OCI-LY7 (cell line): ENCODE measurements at regions not wholly inside any gene's neighbourhood (a gene's known extent, or its start where the extent isn't known, plus 50 kb on each side); places are given as distances from the start of the nearest gene placed in this dataset.

ENCODE experiments used
- BruUV-seq: library from RNA; stranded (reverse); fragments of 400-500 nt; replicated peaks from 2 replicates; lab custom pipeline; 2021; lab: Mats Ljungman, UMichigan
- CTCF ChIA-PET: fragments of 300-600 bp; sonication (Branson Sonifier 250); formaldehyde crosslinking; loops from one replicate; lab custom pipeline; 2022; ENCODE audit warnings: antibody characterized with exemption; ENCODE audit not compliant: unreplicated experiment; lab: Charles Lee
- POLR2A ChIA-PET: fragments of 300-600 bp; sonication (Branson Sonifier 250); formaldehyde crosslinking; loops from one replicate; lab custom pipeline; 2022; ENCODE audit warnings: antibody characterized with exemption; lab: Charles Lee
- DNase-seq: peaks from one replicate; pipeline ENCODE4 v3.0.0-alpha.2; 2015; ENCODE audit warnings: low spot score
- H2AFZ ChIP-seq: fragments of 200-600 bp; sonication (generic), shearing (Covaris generic); 2 replicates; pipeline ENCODE4 v1.6.1; 2014; ENCODE audit warnings: mild to moderate bottlenecking, antibody characterized with exemption, low read length, moderate library complexity
- H3K27ac ChIP-seq: fragments of 200-600 bp; sonication (generic); 2 replicates; pipeline ENCODE4 v1.5.1; 2014; ENCODE audit warnings: mixed run types, low read depth, mild to moderate bottlenecking, moderate library complexity, low read length, inconsistent platforms; ENCODE audit not compliant: poor library complexity, severe bottlenecking
- H3K36me3 ChIP-seq: fragments of 200-600 bp; sonication (generic); 2 replicates; pipeline ENCODE4 v1.6.1; 2014; ENCODE audit warnings: mild to moderate bottlenecking, antibody characterized with exemption, low read length, moderate library complexity, mixed read lengths; ENCODE audit not compliant: insufficient read depth
- H3K4me1 ChIP-seq: fragments of 200-600 bp; sonication (generic); 2 replicates; pipeline ENCODE4 v1.5.1; 2014; ENCODE audit warnings: mild to moderate bottlenecking, low read length; ENCODE audit not compliant: insufficient read depth, poor library complexity, severe bottlenecking
- H3K4me2 ChIP-seq: fragments of 200-600 bp; sonication (generic); 2 replicates; pipeline ENCODE4 v1.6.1; 2014; ENCODE audit warnings: mild to moderate bottlenecking, low read length
- H3K4me3 ChIP-seq: fragments of 200-600 bp; sonication (generic); 2 replicates; pipeline ENCODE4 v1.5.1; 2014; ENCODE audit warnings: mild to moderate bottlenecking, low read depth, low read length; ENCODE audit not compliant: poor library complexity, severe bottlenecking
- H3K79me2 ChIP-seq: fragments of 200-600 bp; sonication (generic); 2 replicates; pipeline ENCODE4 v1.6.1; 2016; ENCODE audit warnings: low read depth, mild to moderate bottlenecking, low read length, moderate library complexity, mixed read lengths; ENCODE audit not compliant: insufficient read depth
- H3K9me2 ChIP-seq: fragments of 200-600 bp; sonication (generic); 2 replicates; pipeline ENCODE4 v1.6.1; 2016; ENCODE audit warnings: mild to moderate bottlenecking, low read length, mixed read lengths; ENCODE audit not compliant: insufficient read depth
- H3K9me3 ChIP-seq: fragments of 200-600 bp; sonication (generic); 2 replicates; pipeline ENCODE4 v1.6.1; 2014; ENCODE audit warnings: mild to moderate bottlenecking, mixed run types, low read length, mixed read lengths
- H4K20me1 ChIP-seq: fragments of 200-600 bp; sonication (generic); 2 replicates; pipeline ENCODE4 v1.6.1; 2014; ENCODE audit warnings: mild to moderate bottlenecking, antibody characterized with exemption, low read length, moderate library complexity, mixed read lengths; ENCODE audit not compliant: insufficient read depth
- CTCF ChIP-seq: fragments of 200-600 bp; sonication (generic); conservative IDR thresholded peaks from 2 replicates; pipeline ENCODE4 v1.5.1; 2014; ENCODE audit warnings: mild to moderate bottlenecking, antibody characterized with exemption, low read length, moderate library complexity, mixed read lengths
- EZH2phosphoT487 ChIP-seq: fragments of 200-600 bp; sonication (generic); IDR thresholded peaks from 2 replicates; pipeline ENCODE4 v1.6.1; 2018; ENCODE audit warnings: low read depth, borderline replicate concordance, mild to moderate bottlenecking, mixed run types, antibody characterized with exemption, low read length, moderate library complexity, mixed read lengths
- intact Hi-C: fragments of 100-400 bp; cut with micrococcal nuclease; formaldehyde crosslinking; loops from one replicate; pipeline ENCODE4 v1.10.0; 2022; ENCODE audit not compliant: unreplicated experiment

DNA sequence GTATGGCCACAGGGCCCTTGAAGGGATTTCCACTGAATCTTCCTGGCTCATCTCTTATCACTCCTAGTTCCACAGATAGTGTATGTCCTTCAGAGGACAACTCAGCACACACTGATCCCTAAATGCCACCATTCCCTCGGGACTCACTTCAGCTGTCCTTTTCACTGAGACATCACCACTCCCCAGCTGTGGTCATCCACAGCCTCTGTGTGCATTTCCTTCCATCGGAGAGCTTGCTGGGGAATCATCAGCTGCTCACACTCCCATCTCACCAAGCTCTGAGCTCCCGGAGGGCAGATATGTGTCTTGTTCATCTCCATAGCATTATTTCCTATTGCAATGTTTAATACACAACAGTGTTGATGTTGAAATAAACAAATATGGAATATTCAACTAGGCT, 759.5 kb downstream of the RNF144A start:
- Histone ChIP-seq H2AFZ (no peak overlapping the region), H3K79me2 (no peaks in the 10 kb centered on the region), H3K27ac (no peak overlapping the region), H3K4me2 (no peak overlapping the region), H3K9me2 (no peaks in the 10 kb centered on the region), H3K4me3 (no peak overlapping the region), H3K4me1 (no peaks in the 10 kb centered on the region), H3K9me3 (peaks cover 9% of the 10 kb centered on the region; the same call in 1 of the 2 replicates), H4K20me1 (no peaks in the 10 kb centered on the region), H3K36me3 (no peaks in the 10 kb centered on the region)
- intact Hi-C loops: no loop called here
- ChIA-PET CTCF (no interaction called here), POLR2A (no interaction called here)
- no peak for DNase-seq
- BruUV-seq: no TSS peak
- TF ChIP-seq EZH2phosphoT487 (no peak), CTCF (no peak)

- Histone ChIP-seq H3K4me3 (no peak overlapping the region), H3K4me1 (no peaks in the 10 kb centered on the region), H3K36me3 (no peaks in the 10 kb centered on the region), H3K79me2 (no peaks in the 10 kb centered on the region), H3K4me2 (no peak overlapping the region), H2AFZ (no peak overlapping the region), H3K27ac (no peak overlapping the region), H4K20me1 (no peaks in the 10 kb centered on the region), H3K9me2 (no peaks in the 10 kb centered on the region), H3K9me3 (no peaks in the 10 kb centered on the region)
- no TSS peak for BruUV-seq
- TF ChIP-seq CTCF: no peak
- no peak for TF ChIP-seq EZH2phosphoT487
- intact Hi-C loops: no loop called here
- CTCF ChIA-PET: interaction anchor here (0.6 kb wide), 1 partner anchor 214 kb away, joined by 3 read pairs; no protein-coding TSS in a partner anchor
- DNase-seq: no peak
- POLR2A ChIA-PET: no interaction called here
Measured at GRCh38 chr2:7681881-7682461, 764.8 kb downstream of the RNF144A start.

GRCh38 chr2:7683196-7683595, 766.0 kb downstream of the RNF144A start:
- H3K36me3 ChIP-seq: no peaks in the 10 kb centered on the region
- H3K4me3 ChIP-seq: no peak overlapping the region
- no peaks in the 10 kb centered on the region for H3K9me3 ChIP-seq
- H3K4me2 ChIP-seq: no peak overlapping the region
- no TSS peak for BruUV-seq
- no peaks in the 10 kb centered on the region for H3K79me2 ChIP-seq
- ChIA-PET CTCF (no interaction called here), POLR2A (no interaction called here)
- TF ChIP-seq CTCF (no peak), EZH2phosphoT487 (no peak)
- intact Hi-C loops: no loop called here
- H3K27ac ChIP-seq: no peak overlapping the region
- H4K20me1 ChIP-seq: no peaks in the 10 kb centered on the region
- H3K9me2 ChIP-seq: no peaks in the 10 kb centered on the region
- H3K4me1 ChIP-seq: no peaks in the 10 kb centered on the region
- no peak overlapping the region for H2AFZ ChIP-seq
- no peak for DNase-seq
